DMS53 treated with DMSO at 0.1 percent for 48 hours (cell line): ENCODE measurements at regions not wholly inside any gene's neighbourhood (a gene's known extent, or its start where the extent isn't known, plus 50 kb on each side); places are given as distances from the start of the nearest gene placed in this dataset.
A peak's percentile ranks its signal among the peaks of the same experiment; 100 is the strongest.
"Not testable (repeated sequence)": the region's sequence is repeated elsewhere in the genome, so short reads cannot be mapped to it uniquely, and the experiment has no call there.

Experiments
- DNase-seq: peaks from one replicate; lab custom pipeline; 2025; ENCODE audit not compliant: unreplicated experiment; lab: John Stamatoyannopoulos, UW

- DNase-seq, result no peak
These were observed 120.1 kb downstream of the HAUS1 start for GRCh38 chr18:46224181-46224775.

GRCh38 chr18:46226461-46226860 lies 122.3 kb downstream of the HAUS1 start:
- no peak for DNase-seq

GRCh38 chr18:46229641-46230040 lies 125.5 kb downstream of the HAUS1 start:
- not testable (repeated sequence) for DNase-seq

GRCh38 chr18:46236156-46236555 lies 132.0 kb downstream of the HAUS1 start:
- DNase-seq, result no peak

- no peak for DNase-seq
These were observed 133.7 kb downstream of the HAUS1 start for GRCh38 chr18:46237891-46238290.

GRCh38 chr18:46239549-46239948 lies 135.4 kb downstream of the HAUS1 start:
- no peak for DNase-seq

- DNase-seq, result no peak
These were observed 135.8 kb downstream of the HAUS1 start for GRCh38 chr18:46239998-46240397.

GRCh38 chr18:46241393-46241792 lies 137.2 kb downstream of the HAUS1 start:
- DNase-seq, result not testable (repeated sequence)

- DNase-seq, result no peak
These were observed 138.0 kb downstream of the HAUS1 start for GRCh38 chr18:46242183-46242582.

GRCh38 chr18:46243095-46243494 lies 138.9 kb downstream of the HAUS1 start:
- DNase-seq, result no peak

- no peak for DNase-seq
These were observed 139.5 kb downstream of the HAUS1 start for GRCh38 chr18:46243673-46244072.

- no peak for DNase-seq
These were observed 141.9 kb downstream of the HAUS1 start for GRCh38 chr18:46246101-46246500.

- DNase-seq, result no peak
These were observed 143.8 kb downstream of the HAUS1 start for GRCh38 chr18:46247942-46248341.

- DNase-seq, result peak; percentile 100
These were observed 146.1 kb downstream of the HAUS1 start for GRCh38 chr18:46250084-46250811.

GRCh38 chr18:46250812-46251173 lies 146.6 kb downstream of the HAUS1 start:
- DNase-seq, result no peak

- no peak for DNase-seq
These were observed 148.6 kb downstream of the HAUS1 start for GRCh38 chr18:46252759-46253158.

GRCh38 chr18:46253498-46253897 lies 149.3 kb downstream of the HAUS1 start:
- DNase-seq, result no peak

GRCh38 chr18:46256078-46256477 lies 151.9 kb downstream of the HAUS1 start:
- DNase-seq, result no peak

- DNase-seq, result no peak
These were observed 153.2 kb downstream of the HAUS1 start for GRCh38 chr18:46257366-46257765.

GRCh38 chr18:46260016-46260878 lies 156.1 kb downstream of the HAUS1 start:
- DNase-seq, result no peak

- no peak for DNase-seq
These were observed 156.6 kb downstream of the HAUS1 start for GRCh38 chr18:46260879-46261143.

GRCh38 chr18:46261799-46262198 lies 157.6 kb downstream of the HAUS1 start:
- no peak for DNase-seq
